Caco-2 (cell line): ENCODE measurements at regions not wholly inside any gene's neighbourhood (a gene's known extent, or its start where the extent isn't known, plus 50 kb on each side); places are given as distances from the start of the nearest gene placed in this dataset.

Experiments used
- BruUV-seq: library from RNA; stranded (reverse); fragments of 400-500 nt; replicated peaks from 2 replicates; lab custom pipeline; 2021; lab: Mats Ljungman, UMichigan
- CTCF ChIA-PET: fragments of 300-600 bp; sonication (Branson Sonifier 250); formaldehyde crosslinking; loops from one replicate; lab custom pipeline; 2022; ENCODE audit warnings: antibody characterized with exemption; lab: Charles Lee
- POLR2A ChIA-PET: fragments of 300-600 bp; sonication (Branson Sonifier 250); formaldehyde crosslinking; loops from one replicate; lab custom pipeline; 2022; ENCODE audit warnings: antibody characterized with exemption; lab: Charles Lee
- DNase-seq, 2 experiments: peaks; one replicate each; pipeline versions ENCODE4 v3.0.0 to v3.0.0-alpha.2; 2020 to 2022
- H3K27me3 ChIP-seq: replicated peaks from 2 replicates; pipeline ENCODE4 v1.6.0; 2011; ENCODE audit warnings: low read length; ENCODE audit not compliant: control insufficient read depth, insufficient read depth
- H3K36me3 ChIP-seq: 2 replicates; pipeline ENCODE4 v1.5.1; 2011; ENCODE audit warnings: low read length; ENCODE audit not compliant: control insufficient read depth, insufficient read depth
- H3K4me1 ChIP-seq: fragments of 250-450 bp; sonication (Bioruptor Pico); 2 replicates; pipeline ENCODE4 v1.5.1; 2020; ENCODE audit warnings: mild to moderate bottlenecking
- H3K4me3 ChIP-seq: 2 replicates; pipeline ENCODE4 v1.5.1; 2011; ENCODE audit warnings: low read depth, mild to moderate bottlenecking, control low read depth, low read length
- H3K9me3 ChIP-seq: fragments of 250-450 bp; sonication (Bioruptor Pico); 2 replicates; pipeline ENCODE4 v1.5.1; 2020; ENCODE audit warnings: mild to moderate bottlenecking, moderate library complexity
- H3K27ac Mint-ChIP-seq: one replicate; pipeline ENCODE4 v1.8.0; 2022; ENCODE audit warnings: mixed read lengths; ENCODE audit not compliant: unreplicated experiment
- H3K27me3 Mint-ChIP-seq: one replicate; pipeline ENCODE4 v1.8.0; 2022; ENCODE audit warnings: mixed read lengths; ENCODE audit not compliant: insufficient read depth, unreplicated experiment
- H3K36me3 Mint-ChIP-seq: one replicate; pipeline ENCODE4 v1.8.0; 2022; ENCODE audit warnings: mild to moderate bottlenecking, mixed read lengths; ENCODE audit not compliant: insufficient read depth, unreplicated experiment
- H3K4me1 Mint-ChIP-seq: one replicate; pipeline ENCODE4 v1.8.0; 2022; ENCODE audit warnings: low read depth, mixed read lengths; ENCODE audit not compliant: unreplicated experiment
- H3K4me3 Mint-ChIP-seq: one replicate; pipeline ENCODE4 v1.8.0; 2022; ENCODE audit warnings: mild to moderate bottlenecking, moderate library complexity, mixed read lengths; ENCODE audit not compliant: unreplicated experiment
- H3K9me3 Mint-ChIP-seq: one replicate; pipeline ENCODE4 v1.8.0; 2022; ENCODE audit warnings: mixed read lengths; ENCODE audit not compliant: unreplicated experiment
- intact Hi-C: fragments of 100-400 bp; cut with micrococcal nuclease; formaldehyde crosslinking; loops from one replicate; pipeline ENCODE4 v1.10.0; 2022; ENCODE audit not compliant: unreplicated experiment
- TF ChIP-seq, protein P1 (sequence below), 2 experiments: fragments of 200-600 bp in 1 of 2; IDR thresholded peaks; 1 replicate in 1 of 2; 2 replicates in 1 of 2; pipeline versions ENCODE4 v1.5.1 to v1.8.0; 2011 to 2022; ENCODE audit warnings: antibody characterized with exemption in 1 of 2, control low read depth in 1 of 2, inconsistent platforms in 1 of 2, low read depth in 1 of 2, low read length in 1 of 2, mild to moderate bottlenecking in 1 of 2, moderate library complexity in 1 of 2; ENCODE audit not compliant: insufficient read depth in 1 of 2, severe bottlenecking in 1 of 2, unreplicated experiment in 1 of 2

DNA sequence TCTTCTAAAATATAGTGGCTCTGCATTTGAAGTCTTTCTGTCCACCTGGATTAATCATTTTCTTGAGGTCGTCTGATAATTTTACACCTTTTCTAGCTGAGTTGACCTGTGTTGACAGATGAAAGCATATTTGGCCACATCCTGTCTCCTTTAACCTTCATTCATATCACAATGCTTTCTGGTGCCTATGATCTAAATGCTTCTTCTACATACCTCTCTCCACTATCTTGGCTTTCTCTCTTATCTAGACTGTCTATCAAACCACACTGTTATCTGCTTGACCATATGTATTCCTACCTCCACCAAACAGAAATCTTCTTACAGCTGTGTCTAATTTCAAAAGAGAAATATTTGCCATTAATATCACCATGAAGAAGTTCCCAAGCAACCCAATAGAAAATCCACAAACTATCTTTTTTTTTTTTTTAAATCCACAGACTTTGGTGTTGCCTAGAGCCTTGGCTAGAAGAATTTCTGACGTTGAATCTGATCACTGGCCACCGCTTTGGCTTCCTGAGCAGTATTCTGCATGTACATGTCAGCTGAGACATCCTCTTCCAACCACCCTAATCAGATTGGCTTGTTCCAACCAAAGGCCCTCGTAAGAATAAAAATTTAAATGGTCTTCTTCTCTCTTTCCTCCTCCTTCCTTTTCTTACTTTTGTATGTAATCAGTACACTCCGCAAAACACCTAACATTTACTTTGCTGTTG lies 66.3 kb upstream of the SP4 start:
- Mint-ChIP-seq H3K36me3 (peaks cover 26% of the 10 kb centered on the region), H3K4me1 (peaks cover 32% of the 10 kb centered on the region), H3K9me3 (peaks cover 28% of the 10 kb centered on the region), H3K27ac (peak overlapping the region; percentile 66), H3K27me3 (no peaks in the 10 kb centered on the region), H3K4me3 (peak overlapping the region; percentile 42)
- no peak overlapping the region for H3K4me3 ChIP-seq
- no peaks in the 10 kb centered on the region for H3K27me3 ChIP-seq
- POLR2A ChIA-PET = interaction anchor here (0.6 to 0.7 kb wide), 2 partner anchors 571 to 575 kb away, joined by 5 to 8 read pairs; partner anchors contain the start of gene SP8
- intact Hi-C loops = no loop called here
- H3K36me3 ChIP-seq = no peaks in the 10 kb centered on the region
- peaks cover 29% of the 10 kb centered on the region for H3K9me3 ChIP-seq
- peak; percentile 43 to 45 for DNase-seq
- TF ChIP-seq, protein P1, sequence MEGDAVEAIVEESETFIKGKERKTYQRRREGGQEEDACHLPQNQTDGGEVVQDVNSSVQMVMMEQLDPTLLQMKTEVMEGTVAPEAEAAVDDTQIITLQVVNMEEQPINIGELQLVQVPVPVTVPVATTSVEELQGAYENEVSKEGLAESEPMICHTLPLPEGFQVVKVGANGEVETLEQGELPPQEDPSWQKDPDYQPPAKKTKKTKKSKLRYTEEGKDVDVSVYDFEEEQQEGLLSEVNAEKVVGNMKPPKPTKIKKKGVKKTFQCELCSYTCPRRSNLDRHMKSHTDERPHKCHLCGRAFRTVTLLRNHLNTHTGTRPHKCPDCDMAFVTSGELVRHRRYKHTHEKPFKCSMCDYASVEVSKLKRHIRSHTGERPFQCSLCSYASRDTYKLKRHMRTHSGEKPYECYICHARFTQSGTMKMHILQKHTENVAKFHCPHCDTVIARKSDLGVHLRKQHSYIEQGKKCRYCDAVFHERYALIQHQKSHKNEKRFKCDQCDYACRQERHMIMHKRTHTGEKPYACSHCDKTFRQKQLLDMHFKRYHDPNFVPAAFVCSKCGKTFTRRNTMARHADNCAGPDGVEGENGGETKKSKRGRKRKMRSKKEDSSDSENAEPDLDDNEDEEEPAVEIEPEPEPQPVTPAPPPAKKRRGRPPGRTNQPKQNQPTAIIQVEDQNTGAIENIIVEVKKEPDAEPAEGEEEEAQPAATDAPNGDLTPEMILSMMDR (IDR thresholded peaks at IDR 0.05; ENCODE audit: insufficient read depth in 1 of 2, low read depth in 1 of 2, low read length in 1 of 2, severe bottlenecking in 1 of 2, unreplicated experiment in 1 of 2) = no peak
- CTCF ChIA-PET = interaction anchor here (0.7 kb wide), 1 partner anchor 538 kb away, joined by 3 read pairs; no protein-coding TSS in a partner anchor
- no TSS peak for BruUV-seq
- peaks cover 46% of the 10 kb centered on the region for H3K4me1 ChIP-seq

DNA sequence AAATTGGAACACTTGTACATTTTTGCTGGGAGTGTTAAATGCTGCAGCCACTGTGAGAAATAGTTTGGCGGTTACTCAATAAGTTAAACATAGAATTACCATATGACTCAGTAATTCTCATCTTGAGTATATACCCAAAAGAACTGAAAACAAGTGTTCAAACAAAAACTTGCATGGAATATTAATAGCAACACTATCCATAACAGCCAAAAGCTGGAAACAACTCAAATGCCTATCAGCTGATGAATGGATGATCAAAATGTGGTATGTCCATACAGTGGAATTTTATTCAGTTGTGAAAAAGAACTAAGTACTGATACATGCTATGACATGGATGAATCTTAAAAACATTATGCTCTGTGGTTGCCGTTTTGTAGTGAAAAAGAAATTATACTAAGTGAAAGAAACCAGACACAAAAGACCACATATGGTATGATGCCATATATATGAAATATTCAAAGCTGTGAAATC lies 63.0 kb upstream of the SP4 start:
- intact Hi-C loops = no loop called here
- no peaks in the 10 kb centered on the region for H3K27me3 ChIP-seq

More for the DNA sequence above, 63.0 kb upstream of the SP4 start:
- Mint-ChIP-seq H3K36me3 (peaks cover 32% of the 10 kb centered on the region), H3K9me3 (peaks cover 28% of the 10 kb centered on the region), H3K27me3 (no peaks in the 10 kb centered on the region), H3K4me3 (no peak overlapping the region), H3K27ac (no peak overlapping the region), H3K4me1 (peaks cover 34% of the 10 kb centered on the region)
- no peak overlapping the region for H3K4me3 ChIP-seq
- ChIA-PET CTCF (interaction anchor here (0.6 kb wide), 1 partner anchor 580 kb away, joined by 3 read pairs; no protein-coding TSS in a partner anchor), POLR2A (interaction anchor here (0.6 kb wide), 1 partner anchor 62 kb away, joined by 4 read pairs; no protein-coding TSS in a partner anchor)
- H3K4me1 ChIP-seq = peaks cover 56% of the 10 kb centered on the region
- DNase-seq = no peak
- no TSS peak for BruUV-seq
- TF ChIP-seq, protein P1 (IDR thresholded peaks at IDR 0.05; ENCODE audit: insufficient read depth in 1 of 2, low read depth in 1 of 2, low read length in 1 of 2, severe bottlenecking in 1 of 2, unreplicated experiment in 1 of 2) = no peak
- peaks cover 33% of the 10 kb centered on the region for H3K9me3 ChIP-seq
- no peaks in the 10 kb centered on the region for H3K36me3 ChIP-seq
